Colonic mucosa (tissue), 4 donors: ENCODE measurements at regions not wholly inside any gene's neighbourhood (a gene's known extent, or its start where the extent isn't known, plus 50 kb on each side); places are given as distances from the start of the nearest gene placed in this dataset.

Experiments
- DNase-seq: peaks from one replicate; pipeline ENCODE4 v3.0.0-alpha.2; 2020
- H3K27ac ChIP-seq: fragments of 200-600 bp; one replicate; pipeline ENCODE4 v1.8.0; 2021
- H3K27me3 ChIP-seq: fragments of 200-600 bp; one replicate; pipeline ENCODE4 v1.8.0; 2021
- H3K36me3 ChIP-seq: fragments of 200-600 bp; one replicate; pipeline ENCODE4 v1.8.0; 2021
- H3K4me1 ChIP-seq: fragments of 200-600 bp; one replicate; pipeline ENCODE4 v1.8.0; 2021; ENCODE audit warnings: mild to moderate bottlenecking
- H3K4me3 ChIP-seq: fragments of 200-600 bp; one replicate; pipeline ENCODE4 v1.8.0; 2021
- H3K9ac ChIP-seq, 2 donors: one replicate each; pipeline ENCODE4 v1.7.0; 2013; ENCODE audit warnings: control low read depth in 2 of 2, low read depth in 2 of 2, low read length in 2 of 2
- H3K9me3 ChIP-seq: fragments of 200-600 bp; one replicate; pipeline ENCODE4 v1.8.0; 2021
- CTCF ChIP-seq: fragments of 200-600 bp; IDR thresholded peaks from one replicate; pipeline ENCODE4 v1.8.0; 2022; ENCODE audit warnings: antibody characterized with exemption, mild to moderate bottlenecking
- intact Hi-C: fragments of 100-400 bp; cut with DNase I; formaldehyde crosslinking; loops from one replicate; pipeline ENCODE4 v1.14.1; 2022
- donor health status: healthy.
- donor health status: DM: no; HTN: no; CAD: no.
- donor health status: DM: no; HTN: no; CAD: no.

GRCh38 chr3:9311228-9311627 is 51.6 kb upstream of the THUMPD3 start:
- Histone ChIP-seq H3K27me3 (no peaks in the 10 kb centered on the region), H3K4me3 (no peak overlapping the region), H3K36me3 (no peaks in the 10 kb centered on the region), H3K27ac (no peak overlapping the region), H3K4me1 (no peaks in the 10 kb centered on the region), H3K9ac (no peak overlapping the region), H3K9me3 (no peaks in the 10 kb centered on the region)
- no peak for DNase-seq
- intact Hi-C loops, result no loop called here
- no peak for TF ChIP-seq CTCF
